DMS153 treated with DMSO at 0.1 percent for 48 hours (cell line): ENCODE measurements at regions not wholly inside any gene's neighbourhood (a gene's known extent, or its start where the extent isn't known, plus 50 kb on each side); places are given as distances from the start of the nearest gene placed in this dataset.
A peak's percentile ranks its signal among the peaks of the same experiment; 100 is the strongest.

Experiments used
- DNase-seq: peaks from one replicate; lab custom pipeline; 2025; ENCODE audit not compliant: unreplicated experiment; lab: John Stamatoyannopoulos, UW

- no peak for DNase-seq
These were observed 451.3 kb upstream of the ZFHX3 start for GRCh38 chr16:73499276-73499675.

- DNase-seq, result no peak
These were observed 438.0 kb upstream of the ZFHX3 start for GRCh38 chr16:73485880-73486279.

- DNase-seq, result no peak
These were observed 436.2 kb upstream of the ZFHX3 start for GRCh38 chr16:73483934-73484711.

DNA sequence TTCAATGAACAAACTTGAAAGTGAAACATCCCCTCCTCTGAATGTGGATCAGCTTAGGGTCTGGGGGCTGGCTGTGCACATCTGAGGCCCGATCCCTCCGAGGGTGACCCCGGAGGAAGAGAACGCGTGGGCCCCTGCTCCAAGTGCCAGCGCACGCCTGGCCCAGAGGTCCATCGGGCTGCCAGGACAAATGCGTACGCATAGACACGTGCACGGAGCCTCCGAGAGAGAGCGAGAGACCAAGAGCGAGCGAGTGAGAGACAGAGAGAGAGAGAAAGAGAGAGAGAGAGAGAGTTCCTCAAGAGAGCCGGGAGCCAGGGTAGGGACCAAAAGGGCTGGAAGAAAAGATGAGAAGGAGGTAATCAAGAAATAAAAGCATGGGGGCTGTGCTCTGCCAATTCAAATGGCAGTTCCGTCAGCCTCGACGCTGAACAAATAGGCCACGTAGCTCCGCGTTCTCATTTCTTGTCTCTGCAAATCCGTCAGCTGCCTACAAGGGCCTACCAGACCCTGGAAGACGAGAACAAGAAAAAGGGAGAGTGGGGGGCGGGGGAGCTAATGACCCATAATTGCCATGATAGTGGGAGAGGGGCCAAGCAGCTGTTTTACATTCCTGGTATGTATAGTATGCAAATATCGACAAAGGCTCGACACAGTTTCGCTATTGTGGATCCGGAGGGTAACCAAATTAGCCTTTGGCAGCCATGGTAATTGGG, 435.3 kb upstream of the ZFHX3 start:
- no peak for DNase-seq

- DNase-seq, result no peak
These were observed 434.4 kb upstream of the ZFHX3 start for GRCh38 chr16:73482310-73482709.

DNA sequence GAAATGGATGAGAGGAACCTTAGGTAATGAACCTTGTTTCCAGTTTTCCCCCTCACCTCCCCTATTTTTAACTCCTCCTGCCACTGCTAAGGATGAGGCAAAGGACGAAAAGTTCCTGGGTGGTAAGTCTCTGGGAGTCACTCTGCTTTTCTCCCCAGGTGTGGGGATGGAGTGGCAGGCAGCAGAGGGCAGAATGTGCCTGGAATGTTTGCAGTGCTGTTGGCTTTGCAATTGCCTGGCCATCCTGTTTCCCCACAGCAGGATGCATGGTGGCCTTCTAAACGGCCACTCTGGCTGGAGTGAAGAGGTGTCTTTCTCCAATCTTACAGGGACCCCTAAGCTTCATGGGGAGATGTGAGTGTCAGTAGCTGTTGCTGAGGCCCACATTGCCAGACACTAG, 432.5 kb upstream of the ZFHX3 start:
- no peak for DNase-seq

- no peak for DNase-seq
These were observed 425.8 kb upstream of the ZFHX3 start for GRCh38 chr16:73473713-73474112.

DNA sequence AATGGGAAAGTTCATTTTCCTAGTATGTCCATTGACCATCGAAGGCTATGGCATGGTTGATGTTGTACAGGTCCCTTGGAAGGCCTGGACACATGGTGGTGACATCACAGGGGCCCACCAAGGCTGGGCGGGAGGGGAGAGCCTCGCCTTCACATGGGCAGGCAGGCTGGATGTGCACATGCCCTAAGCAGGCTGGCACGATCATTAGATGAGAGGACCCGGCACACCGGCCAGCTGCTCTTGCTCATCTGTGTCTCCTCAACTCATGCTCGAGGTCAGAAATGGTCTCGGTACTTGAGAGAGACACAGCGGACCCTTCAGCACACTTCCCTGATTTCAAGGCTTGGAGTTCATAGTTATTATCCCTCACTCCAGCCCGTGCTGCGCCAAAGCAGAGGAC, 416.9 kb upstream of the ZFHX3 start:
- no peak for DNase-seq

DNA sequence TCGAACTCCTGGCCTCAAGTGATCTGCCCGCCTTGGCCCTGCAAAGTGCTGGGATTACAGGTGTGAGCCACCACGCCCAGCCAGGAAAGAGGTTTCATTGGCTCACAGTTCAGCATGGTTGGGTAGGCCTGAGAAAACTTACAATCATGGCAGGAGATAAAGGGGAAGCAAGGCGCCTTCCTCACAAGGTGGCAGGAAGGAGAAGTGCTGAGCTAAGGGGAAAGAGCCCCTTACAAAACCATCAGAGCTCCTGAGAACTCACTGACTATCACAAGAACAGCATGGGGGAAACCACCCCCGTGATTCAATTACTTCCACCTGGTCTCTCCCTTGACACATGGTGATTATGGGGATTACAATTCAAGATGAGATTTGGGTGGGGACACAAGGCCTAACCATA, 411.7 kb upstream of the ZFHX3 start:
- DNase-seq, result no peak

- no peak for DNase-seq
These were observed 409.9 kb upstream of the ZFHX3 start for GRCh38 chr16:73457851-73458250.

DNA sequence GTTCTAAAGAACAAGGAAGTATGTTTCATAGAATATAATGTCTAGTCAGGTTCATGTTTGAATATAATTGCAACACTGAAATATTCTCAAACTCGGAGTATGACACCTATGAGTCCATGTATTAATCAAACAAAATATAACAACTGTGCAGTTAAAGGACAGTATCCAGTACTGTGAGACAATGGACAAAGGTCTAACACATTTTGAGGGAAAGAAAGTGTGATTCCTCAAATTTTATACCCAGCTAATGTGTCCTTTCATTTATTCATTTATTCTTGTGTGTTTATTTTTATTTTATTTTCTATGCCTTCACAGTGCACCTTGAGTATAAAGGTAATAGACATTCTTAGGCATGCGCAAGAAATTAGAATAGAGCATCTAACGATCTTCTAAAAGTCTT, 401.0 kb upstream of the ZFHX3 start:
- no peak for DNase-seq

DNA sequence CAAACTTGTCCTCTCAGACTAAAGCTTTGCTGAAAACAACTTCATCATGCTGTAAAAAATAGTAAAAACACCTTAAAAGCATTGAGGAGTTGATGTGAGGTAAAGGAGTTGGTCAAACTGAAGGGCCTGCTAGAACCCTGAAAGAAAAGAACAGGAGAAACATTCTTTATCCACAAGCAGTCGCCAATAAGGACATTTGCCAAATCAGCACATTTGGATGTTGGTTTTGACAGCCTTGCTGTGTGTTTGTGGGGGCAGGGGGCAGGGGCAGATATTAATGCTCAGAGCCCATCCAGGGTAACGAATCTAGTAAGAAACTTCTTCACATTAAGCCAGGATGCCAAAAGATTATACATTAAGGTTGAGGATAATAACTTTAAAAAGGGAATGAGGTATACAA, 399.9 kb upstream of the ZFHX3 start:
- DNase-seq, result no peak

GRCh38 chr16:73434621-73435020, 386.7 kb upstream of the ZFHX3 start:
- no peak for DNase-seq

- DNase-seq, result peak; percentile 13
These were observed 385.9 kb upstream of the ZFHX3 start for GRCh38 chr16:73433731-73434307.

- no peak for DNase-seq
These were observed 385.2 kb upstream of the ZFHX3 start for GRCh38 chr16:73432850-73433730.

DNA sequence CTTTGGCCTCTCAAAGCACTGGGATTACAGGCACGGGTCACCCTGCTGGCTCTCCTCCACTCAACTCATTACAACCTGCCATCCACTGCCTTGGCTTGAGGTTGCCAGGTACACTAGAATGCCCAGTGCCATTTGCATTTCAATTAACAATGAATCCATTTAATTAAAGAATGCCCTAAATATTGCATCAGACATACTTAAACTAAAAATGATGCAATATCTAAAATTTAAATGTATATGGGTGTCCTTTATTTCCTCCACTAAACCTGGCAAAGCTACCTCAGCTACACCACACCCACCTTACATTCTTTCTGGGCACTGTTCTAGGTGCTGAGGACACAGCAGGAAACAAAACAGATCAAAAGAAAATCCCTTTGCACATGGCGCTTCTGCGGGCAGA, 382.2 kb upstream of the ZFHX3 start:
- no peak for DNase-seq

DNA sequence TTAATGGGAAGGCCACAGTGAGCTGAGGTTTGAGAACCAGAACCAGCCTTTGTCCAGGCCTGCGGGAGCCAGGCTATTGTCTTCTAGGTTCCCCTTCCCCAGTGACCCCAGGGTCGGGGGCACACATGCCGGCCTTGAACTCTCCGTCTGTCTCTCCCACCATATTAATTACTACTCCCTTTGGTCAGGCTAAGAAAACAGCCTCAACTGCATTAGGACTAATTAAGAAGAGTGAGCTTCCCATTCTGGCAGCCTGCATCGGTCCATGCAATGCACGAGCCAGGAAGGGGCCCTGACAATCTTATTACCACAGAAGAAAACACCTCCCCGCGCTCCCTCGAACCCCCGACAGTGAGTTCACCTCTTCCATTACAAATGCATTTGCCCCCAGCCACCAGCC, 380.2 kb upstream of the ZFHX3 start:
- DNase-seq, result no peak

GRCh38 chr16:73427164-73427563, 379.2 kb upstream of the ZFHX3 start:
- DNase-seq, result no peak

GRCh38 chr16:73426433-73427160, 378.7 kb upstream of the ZFHX3 start:
- no peak for DNase-seq

DNA sequence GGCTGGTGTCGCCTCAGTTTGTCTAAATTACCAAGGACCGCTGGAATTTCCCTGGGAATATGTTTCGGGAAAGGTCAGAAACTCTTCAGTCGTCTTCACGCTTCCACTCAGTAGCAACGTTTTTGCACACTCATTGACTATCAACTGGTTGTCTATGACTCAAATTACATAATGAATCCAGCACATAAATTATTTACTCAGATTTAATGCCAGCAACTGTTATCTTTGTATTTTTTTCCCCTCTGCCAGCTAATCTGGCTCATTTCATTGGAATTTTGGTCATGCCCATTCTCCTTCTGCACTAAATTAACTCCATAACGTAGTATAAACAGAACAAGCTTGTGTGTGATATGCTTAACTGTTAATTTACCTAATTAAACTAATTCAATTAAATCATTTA, 372.7 kb upstream of the ZFHX3 start:
- DNase-seq, result no peak

DNA sequence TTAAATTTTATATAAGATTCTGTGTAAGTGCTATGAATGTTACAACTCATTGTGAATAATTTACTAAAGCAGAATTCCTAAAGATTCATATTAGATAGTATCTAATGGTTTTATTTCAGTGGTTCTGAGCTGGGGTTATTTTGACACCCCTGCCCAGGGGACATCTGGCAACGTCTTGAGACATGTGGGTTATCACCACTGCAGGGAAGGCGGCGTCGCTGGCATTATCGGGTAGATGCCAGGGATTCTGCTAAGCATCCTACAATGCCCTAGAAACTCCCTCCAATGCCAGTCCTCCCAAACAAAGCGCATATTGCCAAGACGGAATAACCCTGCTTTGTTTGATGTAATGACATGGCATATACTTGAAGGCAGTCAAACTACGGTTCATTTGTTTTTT, 372.3 kb upstream of the ZFHX3 start:
- no peak for DNase-seq
